ENCODE measurements at regions not wholly inside any gene's neighbourhood (a gene's known extent, or its start where the extent isn't known, plus 50 kb on each side); places are given as distances from the start of the nearest gene placed in this dataset.

GRCh38 chr6:4187480-4187879 lies 52.1 kb upstream of the ECI2 start:
- H3K27me3 ChIP-seq (ENCODE audit: control insufficient read depth in 2 of 2, insufficient read depth in 2 of 2, low read length in 2 of 2): peaks cover 4% of the 10 kb centered on the region in 2 experiments
- TF ChIP-seq CTCF (IDR thresholded peaks at IDR 0.05; ENCODE audit: extremely low read depth in 1 of 2, insufficient read depth in 1 of 2, low read depth in 1 of 2, low read length in 2 of 2): no peak
- TF ChIP-seq MYC (IDR thresholded peaks at IDR 0.05; ENCODE audit: low read depth, low read length): no peak
- no peak for TF ChIP-seq EZH2 (IDR thresholded peaks at IDR 0.05; ENCODE audit: borderline replicate concordance, low read depth, low read length, severe bottlenecking)
- no peak for TF ChIP-seq GATA2 (IDR thresholded peaks at IDR 0.05; ENCODE audit: insufficient read depth, insufficient read length, low read depth, low read length)
- no peak for TF ChIP-seq POLR2A (IDR thresholded peaks at IDR 0.05; ENCODE audit: low read depth, low read length)
- no peak for TF ChIP-seq JUN (IDR thresholded peaks at IDR 0.05; ENCODE audit: borderline replicate concordance, insufficient read depth, insufficient read length, low read depth)
- no peak for TF ChIP-seq POLR2AphosphoS5 (IDR thresholded peaks at IDR 0.05; ENCODE audit: insufficient read depth, low read depth, low read length)
- no peak for TF ChIP-seq MAX (IDR thresholded peaks at IDR 0.05; ENCODE audit: insufficient read depth, insufficient read length)
- TF ChIP-seq FOS (IDR thresholded peaks at IDR 0.05; ENCODE audit: borderline replicate concordance, insufficient read depth, low read length): no peak
- BruUV-seq (replicated peaks): no TSS peak
- H3K79me2 ChIP-seq (ENCODE audit: control insufficient read depth, insufficient read depth, low read length): no peaks in the 10 kb centered on the region
- no peak overlapping the region for H2AFZ ChIP-seq (ENCODE audit: low read depth, low read length)
- no peak overlapping the region for H3K27ac ChIP-seq (ENCODE audit: insufficient read depth, low read depth, low read length)
- H3K36me3 ChIP-seq (ENCODE audit: control insufficient read depth in 2 of 2, extremely low read depth in 1 of 2, insufficient read depth in 2 of 2, low read length in 2 of 2): no peaks in the 10 kb centered on the region
- ChIA-PET CTCF (interaction anchor here (1.0 to 2.1 kb wide), 6 partner anchors 8 to 133 kb away, joined by 3 to 10 read pairs (median 3); no protein-coding TSS in a partner anchor), POLR2A (no interaction called here)
- no peaks in the 10 kb centered on the region for H4K20me1 ChIP-seq (replicated peaks; ENCODE audit: control insufficient read depth, extremely low read depth, insufficient read depth, low read length)
- H3K4me2 ChIP-seq (ENCODE audit: insufficient read depth, low read length): no peak overlapping the region
- FAIRE-seq (no peak), DNase-seq (ENCODE audit: low read depth, low spot score) (no peak)
- no peak overlapping the region for H3K9ac ChIP-seq (replicated peaks; ENCODE audit: extremely low read depth, insufficient read depth, low read length)
- H3K4me3 ChIP-seq (replicated peaks in 1 of 3; ENCODE audit: insufficient read depth in 1 of 3, low read depth in 1 of 3, low read length in 3 of 3): no peak overlapping the region
- intact Hi-C loops (cut with micrococcal nuclease) (no loop called here), dilution Hi-C loops (cut with MboI; ENCODE audit: extremely low pct_ligation_motif_present, low sequenced_read_pairs) (no loop called here)
- H3K9me3 ChIP-seq (replicated peaks; ENCODE audit: control insufficient read depth, insufficient read depth, low read length): no peaks in the 10 kb centered on the region
- no peaks in the 10 kb centered on the region for H3K4me1 ChIP-seq (ENCODE audit: control insufficient read depth, extremely low read depth, insufficient read depth, low read length)
- no peaks in the 10 kb centered on the region for H3K9me1 ChIP-seq (replicated peaks; ENCODE audit: control insufficient read depth, extremely low read depth, insufficient read depth, low read length)
